Kidney tubule cell (primary cell): ENCODE measurements at regions not wholly inside any gene's neighbourhood (a gene's known extent, or its start where the extent isn't known, plus 50 kb on each side); places are given as distances from the start of the nearest gene placed in this dataset.
"Not testable (repeated sequence)": the region's sequence is repeated elsewhere in the genome, so short reads cannot be mapped to it uniquely, and the experiment has no call there.

ENCODE experiments used
- DNase-seq: peaks from one replicate; pipeline ENCODE4 v3.0.0-alpha.2; 2018; ENCODE audit warnings: low spot score

GRCh38 chr3:106398891-106399600 lies 530.2 kb upstream of the CBLB start:
- DNase-seq, result no peak

GRCh38 chr3:106399761-106400160 lies 530.9 kb upstream of the CBLB start:
- no peak for DNase-seq

DNA sequence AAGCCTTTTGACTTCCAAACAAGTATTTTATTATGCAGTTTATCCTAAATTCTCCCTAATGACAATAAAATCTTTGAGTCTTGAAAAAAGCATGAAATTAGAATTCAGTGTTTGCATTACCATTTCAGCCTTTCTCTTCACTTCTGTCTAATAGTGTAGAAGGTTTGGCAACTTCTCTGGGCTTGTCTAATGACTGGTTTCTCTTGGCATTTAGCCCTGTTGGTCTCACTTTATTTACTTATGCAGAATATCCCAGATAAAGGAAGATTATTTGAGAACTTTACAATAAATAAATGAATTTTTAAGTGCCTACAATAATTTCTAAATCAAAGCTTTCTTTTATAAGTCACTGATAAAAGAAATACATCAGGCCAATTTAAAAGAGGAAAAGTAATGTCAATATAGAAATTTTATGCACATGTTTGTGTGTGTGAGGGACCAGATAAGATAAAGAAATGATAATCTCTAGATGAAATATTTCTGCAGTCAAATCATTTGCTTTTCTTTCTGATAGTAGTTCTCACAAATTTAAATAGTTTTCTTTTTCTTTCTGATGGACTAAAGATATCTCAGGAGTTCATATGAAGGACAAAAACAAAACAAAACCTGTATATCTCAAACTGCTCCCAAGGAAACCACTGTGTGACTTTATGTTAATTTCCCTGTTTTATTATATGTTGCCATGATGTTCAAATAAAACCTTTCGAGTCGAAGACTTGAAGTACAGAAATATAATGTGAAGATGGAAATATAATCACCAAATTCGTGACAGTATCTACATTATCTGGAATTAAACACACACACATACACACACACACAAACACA lies 533.1 kb upstream of the CBLB start:
- DNase-seq, result no peak

DNA sequence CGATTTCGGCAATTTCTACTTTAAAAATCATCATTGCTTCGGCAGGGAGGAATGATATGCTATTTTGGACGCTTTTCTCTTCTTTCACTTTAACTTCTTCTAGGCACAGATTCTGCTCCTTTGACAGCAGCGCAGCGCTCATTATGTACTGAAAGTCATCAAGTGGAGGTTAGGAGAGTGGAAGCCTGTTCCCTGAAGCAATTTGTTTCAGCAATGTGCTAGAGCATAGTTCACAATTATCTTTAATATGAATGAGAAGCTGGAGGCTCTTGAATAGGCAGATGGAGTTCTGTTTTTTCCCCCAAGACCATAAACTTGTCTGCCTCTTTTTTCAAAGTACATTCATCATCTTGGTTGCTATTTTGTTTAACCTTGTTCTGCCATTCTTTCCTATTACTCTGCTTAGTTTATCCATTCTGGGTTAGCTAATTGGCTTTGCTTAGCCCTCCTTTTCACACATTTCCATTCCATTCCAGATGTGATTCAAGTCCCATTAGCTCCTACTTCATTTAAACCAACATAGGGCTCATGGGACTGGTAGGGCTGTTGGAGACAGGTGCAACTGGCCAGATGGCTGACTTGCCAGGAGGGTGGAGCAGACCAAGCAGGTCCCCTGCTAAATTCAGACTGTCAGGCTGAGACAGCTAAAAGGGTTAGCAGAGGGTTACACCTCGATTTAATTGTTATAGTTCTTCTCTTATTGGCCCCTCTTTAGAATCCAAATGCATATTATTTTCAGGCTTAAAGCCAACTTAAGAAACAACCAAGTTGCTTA lies 534.7 kb upstream of the CBLB start:
- DNase-seq, result no peak

GRCh38 chr3:106413683-106414082 lies 544.9 kb upstream of the CBLB start:
- DNase-seq, result no peak

GRCh38 chr3:106420628-106421027 lies 551.8 kb upstream of the CBLB start:
- DNase-seq, result no peak

DNA sequence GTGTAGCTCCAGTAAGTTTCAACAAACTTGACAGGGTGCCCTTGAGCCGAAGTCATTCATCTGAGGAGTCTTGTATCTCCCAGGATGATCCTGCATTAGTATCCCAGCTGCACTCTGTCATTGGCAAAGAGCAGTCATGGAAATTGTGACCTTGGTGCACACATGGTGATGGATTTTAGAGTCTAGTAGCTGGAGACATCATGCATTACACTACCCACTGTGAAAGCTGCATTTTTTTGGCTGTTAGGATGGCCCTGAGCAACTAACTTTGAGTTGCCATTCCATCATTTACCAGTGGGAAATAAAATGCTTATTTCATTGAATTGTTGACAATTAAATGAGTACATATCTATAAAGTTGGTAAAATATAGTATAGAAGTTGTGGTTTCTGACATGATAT lies 552.6 kb upstream of the CBLB start:
- no peak for DNase-seq

DNA sequence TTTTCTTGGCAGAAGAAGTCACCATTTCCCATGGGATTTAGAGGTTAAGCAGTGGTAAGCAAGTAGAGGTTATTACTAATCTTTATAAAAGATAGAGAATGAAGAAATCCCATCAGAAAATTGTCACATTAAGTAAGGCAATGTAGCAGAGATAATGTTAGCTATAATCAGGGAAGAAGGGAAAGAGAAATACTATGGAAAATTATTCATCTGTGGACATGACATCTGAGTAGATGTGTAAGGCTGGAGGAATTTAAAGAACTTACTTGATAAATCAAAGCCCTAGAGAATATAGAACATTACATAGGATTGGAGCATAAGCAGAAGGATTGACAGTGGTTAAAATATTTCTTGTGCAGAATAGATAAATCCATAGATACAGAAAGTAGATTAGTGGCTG lies 553.1 kb upstream of the CBLB start:
- DNase-seq, result no peak

DNA sequence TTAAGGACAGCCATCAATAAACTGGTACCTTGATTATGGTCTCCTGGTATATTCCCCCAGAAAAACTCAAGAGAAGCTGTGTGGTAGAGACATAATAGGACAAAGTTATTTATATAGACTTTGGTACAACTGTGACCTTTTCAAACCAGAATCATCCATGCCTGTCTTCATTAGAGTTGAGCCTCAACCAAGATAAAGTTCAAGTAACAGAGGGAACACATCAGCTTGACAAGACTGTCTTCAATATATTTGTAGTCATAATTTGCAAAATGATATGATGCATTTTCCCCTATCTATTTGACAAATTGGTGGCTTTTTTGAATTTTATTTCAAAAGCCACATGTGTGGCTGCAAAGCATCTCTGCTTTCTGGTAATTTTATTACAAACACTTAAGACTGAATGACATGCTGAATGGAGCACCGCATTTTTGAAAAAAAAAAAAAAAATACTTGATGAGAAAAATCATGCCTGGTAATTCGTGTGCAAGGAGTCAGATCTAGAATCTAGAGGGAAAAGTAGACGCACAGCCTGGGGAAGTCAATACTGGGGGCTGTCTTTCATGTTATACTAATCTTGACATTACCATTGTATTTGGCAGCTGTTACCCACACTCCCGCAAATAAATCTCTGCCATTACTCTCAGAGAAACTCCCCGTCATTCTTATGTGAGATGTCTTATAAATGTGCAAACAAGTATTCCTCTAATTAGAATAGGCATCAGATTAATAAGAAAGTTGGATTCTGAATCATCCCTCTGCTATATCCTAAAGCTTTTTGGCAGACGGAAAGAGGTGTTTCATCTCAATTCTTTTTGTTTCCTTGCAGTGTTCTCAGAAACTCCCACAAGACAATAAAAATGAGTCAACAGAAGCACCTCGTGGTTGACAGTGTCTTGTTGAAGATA lies 554.8 kb upstream of the CBLB start:
- DNase-seq, result no peak

DNA sequence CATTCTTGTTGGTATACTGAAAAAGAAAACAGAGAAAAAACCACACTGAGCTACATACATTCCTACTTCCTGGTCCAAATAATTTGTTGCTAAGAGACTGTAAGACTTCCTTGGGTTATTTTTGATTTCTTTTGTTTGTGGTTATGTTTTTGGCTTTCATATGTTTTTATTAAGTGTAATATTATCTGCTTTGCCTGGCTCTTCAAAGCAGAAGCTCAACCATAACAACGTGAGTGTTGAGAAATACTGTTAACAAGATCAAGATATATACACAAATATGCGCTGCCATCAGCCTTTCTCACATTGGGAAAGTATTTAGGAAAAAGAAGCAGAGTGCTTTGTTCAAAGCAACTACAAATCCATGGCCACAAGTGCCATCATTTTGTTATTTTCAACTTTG lies 556.2 kb upstream of the CBLB start:
- no peak for DNase-seq

- DNase-seq, result no peak
Observed at GRCh38 chr3:106425916-106426315, 557.1 kb upstream of the CBLB start.

- DNase-seq, result peak; percentile 99
Observed at GRCh38 chr3:106428565-106428994, 559.8 kb upstream of the CBLB start.

- DNase-seq, result no peak
Observed at GRCh38 chr3:106431721-106432120, 562.9 kb upstream of the CBLB start.

DNA sequence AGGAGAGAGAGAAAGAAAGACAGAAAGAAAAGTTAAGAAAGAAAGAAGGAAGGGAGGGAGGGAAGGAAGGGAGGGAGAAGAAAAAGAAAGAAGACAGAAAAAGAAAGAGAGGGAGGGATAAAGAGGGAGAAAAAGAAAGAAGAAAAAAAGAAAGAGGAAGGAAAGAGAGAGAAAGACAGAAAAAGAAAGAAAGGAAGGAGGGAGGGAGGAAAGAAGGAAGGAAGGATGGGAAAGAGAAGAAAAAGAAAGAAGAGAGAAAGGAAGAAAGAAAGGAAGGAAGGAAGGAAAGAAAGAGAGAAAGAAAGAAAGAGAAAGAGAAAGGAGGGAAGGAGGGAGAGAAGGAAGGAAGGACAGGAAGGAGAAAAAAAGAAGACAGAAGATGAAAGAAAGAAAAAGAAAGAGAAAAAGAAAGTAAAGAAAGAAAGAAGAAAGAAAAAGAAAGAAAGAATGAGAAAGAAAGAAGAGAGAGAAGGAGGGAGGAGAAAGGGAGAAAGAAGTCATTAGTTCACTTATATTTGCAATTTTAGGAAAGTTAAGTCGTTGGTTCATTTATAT lies 567.2 kb upstream of the CBLB start:
- no peak for DNase-seq

- no peak for DNase-seq
Observed at GRCh38 chr3:106438887-106439286, 570.1 kb upstream of the CBLB start.

- peak; percentile 86 for DNase-seq
Observed at GRCh38 chr3:106440672-106441071, 571.9 kb upstream of the CBLB start.

DNA sequence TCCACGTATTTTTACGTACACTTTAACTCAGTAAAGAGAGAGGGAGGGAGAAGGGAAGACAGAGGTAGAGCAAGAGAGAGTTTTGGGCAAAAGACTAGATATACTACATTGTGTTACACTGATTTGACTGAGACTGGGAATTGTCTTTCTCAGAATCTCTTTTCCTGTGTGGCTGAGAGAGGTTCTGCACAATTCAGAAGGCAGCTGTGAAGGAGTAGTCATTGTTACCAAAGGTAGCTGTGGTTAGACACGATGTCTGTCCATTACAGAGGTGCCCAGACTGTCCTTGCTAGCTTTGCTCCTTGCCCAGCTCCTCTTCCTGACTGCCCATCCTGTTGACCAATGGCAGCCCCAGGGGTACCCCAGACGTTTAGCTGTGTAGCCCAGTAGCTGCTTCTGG lies 577.5 kb upstream of the CBLB start:
- no peak for DNase-seq

- DNase-seq, result no peak
Observed at GRCh38 chr3:106447723-106448301, 579.0 kb upstream of the CBLB start.

GRCh38 chr3:106448372-106448966 lies 579.7 kb upstream of the CBLB start:
- not testable (repeated sequence) for DNase-seq

GRCh38 chr3:106452096-106452495 lies 583.3 kb upstream of the CBLB start:
- no peak for DNase-seq

GRCh38 chr3:106454497-106454896 lies 585.7 kb upstream of the CBLB start:
- DNase-seq, result no peak
